ENCODE measurements at regions not wholly inside any gene's neighbourhood (a gene's known extent, or its start where the extent isn't known, plus 50 kb on each side); places are given as distances from the start of the nearest gene placed in this dataset.
"Not testable (repeated sequence)": the region's sequence is repeated elsewhere in the genome, so short reads cannot be mapped to it uniquely, and the experiment has no call there.

- TF ChIP-seq CTCF (optimal IDR thresholded peaks at IDR 0.05 in 1 of 3, IDR thresholded peaks at IDR 0.05 in 1 of 3, conservative IDR thresholded peaks at IDR 0.05 in 1 of 3; ENCODE audit: extremely low read depth in 1 of 3, insufficient read depth in 2 of 3, low read length in 3 of 3); EZH2 (IDR thresholded peaks at IDR 0.05; ENCODE audit: low read length): not testable (repeated sequence)
These were observed 2565.3 kb upstream of the TPTE start for GRCh38 chr21:7956074-7956452.

Measured in keratinocyte (primary cell).